HL-60 (cell line): ENCODE measurements at regions not wholly inside any gene's neighbourhood (a gene's known extent, or its start where the extent isn't known, plus 50 kb on each side); places are given as distances from the start of the nearest gene placed in this dataset.

ENCODE experiments used
- CTCF ChIP-seq: IDR thresholded peaks from one replicate; pipeline ENCODE4 v1.5.1; 2011; ENCODE audit warnings: low read length, control low read depth, inconsistent platforms; ENCODE audit not compliant: insufficient read depth
- GABPA ChIP-seq: IDR thresholded peaks from 2 replicates; pipeline ENCODE4 v1.6.1; 2012; ENCODE audit warnings: low read depth
- POLR2AphosphoS5 ChIP-seq: IDR thresholded peaks from 2 replicates; pipeline ENCODE4 v1.6.1; 2012; ENCODE audit warnings: low read depth
- TF ChIP-seq, protein P1 (sequence below): IDR thresholded peaks from 2 replicates; pipeline ENCODE4 v1.6.1; 2012; ENCODE audit warnings: low read depth; ENCODE audit not compliant: insufficient replicate concordance

GRCh38 chr10:131532291-131532690 lies 220.8 kb upstream of the TCERG1L start:
- TF ChIP-seq CTCF = no peak
- no peak for TF ChIP-seq POLR2AphosphoS5
- TF ChIP-seq, protein P1, sequence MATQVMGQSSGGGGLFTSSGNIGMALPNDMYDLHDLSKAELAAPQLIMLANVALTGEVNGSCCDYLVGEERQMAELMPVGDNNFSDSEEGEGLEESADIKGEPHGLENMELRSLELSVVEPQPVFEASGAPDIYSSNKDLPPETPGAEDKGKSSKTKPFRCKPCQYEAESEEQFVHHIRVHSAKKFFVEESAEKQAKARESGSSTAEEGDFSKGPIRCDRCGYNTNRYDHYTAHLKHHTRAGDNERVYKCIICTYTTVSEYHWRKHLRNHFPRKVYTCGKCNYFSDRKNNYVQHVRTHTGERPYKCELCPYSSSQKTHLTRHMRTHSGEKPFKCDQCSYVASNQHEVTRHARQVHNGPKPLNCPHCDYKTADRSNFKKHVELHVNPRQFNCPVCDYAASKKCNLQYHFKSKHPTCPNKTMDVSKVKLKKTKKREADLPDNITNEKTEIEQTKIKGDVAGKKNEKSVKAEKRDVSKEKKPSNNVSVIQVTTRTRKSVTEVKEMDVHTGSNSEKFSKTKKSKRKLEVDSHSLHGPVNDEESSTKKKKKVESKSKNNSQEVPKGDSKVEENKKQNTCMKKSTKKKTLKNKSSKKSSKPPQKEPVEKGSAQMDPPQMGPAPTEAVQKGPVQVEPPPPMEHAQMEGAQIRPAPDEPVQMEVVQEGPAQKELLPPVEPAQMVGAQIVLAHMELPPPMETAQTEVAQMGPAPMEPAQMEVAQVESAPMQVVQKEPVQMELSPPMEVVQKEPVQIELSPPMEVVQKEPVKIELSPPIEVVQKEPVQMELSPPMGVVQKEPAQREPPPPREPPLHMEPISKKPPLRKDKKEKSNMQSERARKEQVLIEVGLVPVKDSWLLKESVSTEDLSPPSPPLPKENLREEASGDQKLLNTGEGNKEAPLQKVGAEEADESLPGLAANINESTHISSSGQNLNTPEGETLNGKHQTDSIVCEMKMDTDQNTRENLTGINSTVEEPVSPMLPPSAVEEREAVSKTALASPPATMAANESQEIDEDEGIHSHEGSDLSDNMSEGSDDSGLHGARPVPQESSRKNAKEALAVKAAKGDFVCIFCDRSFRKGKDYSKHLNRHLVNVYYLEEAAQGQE = no peak
- TF ChIP-seq GABPA = no peak
